Kasumi-1 (cell line): ENCODE measurements at regions not wholly inside any gene's neighbourhood (a gene's known extent, or its start where the extent isn't known, plus 50 kb on each side); places are given as distances from the start of the nearest gene placed in this dataset.

Experiments
- DNase-seq, 2 experiments: peaks; one replicate each; lab custom pipeline; 2025; lab: John Stamatoyannopoulos, UW

GRCh38 chr3:70120357-70120966 is 120.9 kb downstream of the SAMMSON start:
- peak; percentile 59 to 65 for DNase-seq

DNA sequence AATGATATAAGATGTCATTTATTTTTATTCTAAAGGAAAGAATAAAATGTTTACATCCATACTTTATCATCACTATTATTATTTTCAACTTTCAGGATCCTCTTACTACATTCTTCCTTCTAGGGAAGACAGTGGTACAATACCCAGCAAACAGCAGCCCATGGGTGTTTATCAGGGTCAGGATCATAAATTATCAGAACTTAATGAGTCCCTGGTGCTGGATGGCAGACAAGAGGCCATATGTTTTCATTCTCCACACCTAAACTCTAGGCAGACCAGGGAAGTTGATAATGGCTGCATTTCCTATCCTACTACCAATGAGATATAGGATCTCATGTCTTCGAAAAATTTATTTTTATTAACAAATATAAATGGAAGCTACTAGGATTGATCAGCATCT is 127.7 kb downstream of the SAMMSON start:
- DNase-seq = no peak

DNA sequence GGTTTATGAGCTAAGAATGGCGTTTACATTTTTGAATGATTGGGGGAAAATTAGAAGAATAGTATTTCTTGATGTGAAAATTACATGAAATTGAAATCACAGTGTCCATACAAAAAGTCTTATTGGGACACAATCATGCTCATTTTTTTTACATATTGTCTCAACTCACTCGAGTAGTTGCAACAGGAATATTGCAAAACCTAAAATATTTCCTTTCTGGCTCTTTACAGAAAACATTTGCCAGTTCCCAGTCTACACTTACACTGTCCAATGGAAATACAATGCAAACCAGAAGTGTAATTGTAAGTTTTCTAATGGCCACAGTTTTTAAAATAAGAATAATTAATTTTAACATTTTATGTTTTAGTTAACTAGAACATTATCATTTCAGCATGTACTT is 137.8 kb downstream of the SAMMSON start:
- DNase-seq = no peak

GRCh38 chr3:70138606-70139005 is 139.1 kb downstream of the SAMMSON start:
- DNase-seq = no peak
